GM18517 (cell line): ENCODE measurements at regions not wholly inside any gene's neighbourhood (a gene's known extent, or its start where the extent isn't known, plus 50 kb on each side); places are given as distances from the start of the nearest gene placed in this dataset.

Experiments
- ATAC-seq: cut with Tn5 transposase; IDR thresholded peaks from one replicate; pipeline ENCODE4 v1.9.1; 2021; ENCODE audit warnings: mild to moderate bottlenecking, moderate library complexity; ENCODE audit not compliant: unreplicated experiment

DNA sequence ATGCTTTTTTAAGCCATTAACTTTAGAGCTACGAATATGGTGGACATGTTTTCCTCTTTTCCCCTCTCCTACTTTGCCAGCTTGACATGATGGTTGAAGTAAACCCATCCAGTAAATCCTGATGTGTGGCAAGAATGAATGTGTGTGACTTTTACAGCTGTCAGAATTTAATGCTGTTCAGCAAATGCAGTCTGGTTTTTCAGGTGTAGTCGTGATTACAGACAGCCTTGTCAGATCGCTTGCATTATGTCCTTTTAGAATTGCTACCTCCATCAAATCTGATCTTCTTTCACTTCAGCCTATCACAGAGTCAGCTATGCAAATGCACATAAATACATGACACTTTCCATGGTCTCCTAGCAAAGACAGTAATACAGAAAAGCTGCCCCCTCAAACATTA is 278.5 kb downstream of the FBXO15 start:
- ATAC-seq, result no peak

DNA sequence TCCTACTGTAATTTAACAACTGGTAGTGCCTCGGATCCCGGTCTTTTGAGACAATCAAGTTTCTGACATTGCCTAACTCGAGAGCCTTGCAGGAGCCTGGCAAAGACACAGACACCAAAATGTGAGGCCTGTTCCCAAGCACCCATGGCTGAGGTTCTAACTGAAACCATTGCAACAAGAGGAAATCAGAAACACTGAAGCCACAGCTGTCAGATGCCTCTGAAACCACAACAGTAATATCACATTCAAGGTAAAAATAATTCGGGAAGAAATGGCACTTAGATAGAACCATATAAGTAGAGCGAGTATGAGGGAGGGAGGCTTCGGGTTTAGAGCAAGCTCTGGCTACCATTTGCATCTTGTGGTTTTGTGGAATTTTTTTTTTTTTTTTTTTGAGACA is 285.9 kb downstream of the FBXO15 start:
- ATAC-seq, result no peak

DNA sequence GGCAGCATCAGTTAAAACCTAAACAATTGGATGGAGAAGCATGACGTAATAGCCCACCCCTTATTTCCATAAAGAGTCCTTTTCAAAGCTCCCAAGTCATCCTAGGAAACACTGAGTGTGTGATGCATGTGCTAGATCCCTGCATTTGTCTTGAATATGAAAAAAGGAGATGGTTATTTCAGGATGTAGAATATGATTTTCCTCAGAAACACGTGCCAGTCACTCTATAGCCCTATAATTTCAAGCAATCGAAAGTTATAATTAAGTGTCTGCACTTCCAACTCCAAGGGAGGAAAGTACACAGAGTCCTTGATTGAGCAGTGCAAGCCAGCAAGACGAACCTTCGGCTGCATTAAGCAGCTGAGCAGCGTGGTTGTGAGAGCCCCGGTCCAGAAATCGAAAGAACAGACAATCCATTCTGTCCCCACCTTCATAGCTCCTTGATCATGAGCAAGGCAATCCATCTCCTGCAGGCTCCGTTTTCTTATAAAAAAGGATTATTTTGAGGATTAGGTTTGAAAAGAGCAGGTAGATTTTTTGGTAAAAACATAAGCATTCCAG is 287.7 kb downstream of the FBXO15 start:
- ATAC-seq, result no peak

DNA sequence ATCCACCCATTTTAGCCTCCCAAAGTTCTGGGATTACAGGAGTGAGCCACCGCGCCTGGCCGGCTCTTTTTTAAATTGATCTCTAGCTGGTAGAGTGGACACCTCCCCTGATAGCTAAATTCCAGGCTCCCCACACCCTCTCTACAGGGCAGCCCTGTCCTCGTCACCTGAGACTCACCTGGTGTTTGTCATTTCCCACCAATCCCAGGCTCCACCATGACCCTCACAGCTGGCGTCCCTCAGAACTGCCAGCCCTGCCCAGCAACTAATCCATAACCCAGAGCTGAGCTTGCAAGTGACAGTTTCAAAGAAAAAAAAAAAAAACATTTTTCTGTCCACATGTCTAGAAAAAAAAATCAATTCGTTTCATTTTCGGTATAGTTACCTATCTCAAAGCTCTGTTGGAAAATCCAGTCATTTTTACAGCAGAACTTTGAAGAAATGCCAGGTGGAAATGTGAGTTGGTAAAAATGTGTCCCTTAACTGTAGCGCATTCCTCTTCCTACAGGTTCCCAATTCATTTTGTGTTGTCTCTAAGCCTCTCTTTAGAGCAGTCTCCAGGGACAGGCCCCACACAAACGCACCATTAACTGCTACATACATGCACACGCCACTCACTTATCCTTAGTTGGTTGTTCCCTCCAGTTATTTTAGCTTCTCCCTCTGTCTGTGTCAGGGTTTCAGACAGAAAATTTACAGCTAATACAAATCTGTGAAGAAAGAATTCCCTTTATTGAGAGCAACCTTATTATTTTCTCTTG is 294.7 kb downstream of the FBXO15 start:
- ATAC-seq, result no peak

DNA sequence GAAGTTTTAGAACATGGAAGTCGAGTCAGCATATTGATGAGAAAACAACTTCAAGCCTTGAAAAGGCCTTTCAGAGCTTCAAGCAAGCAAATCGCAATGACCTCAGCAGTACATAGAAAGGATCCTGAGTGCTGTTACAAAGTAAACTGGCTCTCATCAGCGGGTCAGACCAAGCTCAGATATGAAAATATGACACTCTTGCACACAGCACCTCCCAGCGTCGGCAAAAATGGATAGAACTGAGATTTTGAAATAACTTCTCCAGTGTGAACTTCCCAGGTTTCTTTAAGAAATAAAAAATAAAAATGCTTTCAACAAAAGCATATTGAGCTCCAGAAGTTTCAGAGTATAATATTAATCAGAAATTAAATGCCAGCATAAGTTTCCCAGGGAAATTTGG is 296.9 kb downstream of the FBXO15 start:
- ATAC-seq, result no peak

DNA sequence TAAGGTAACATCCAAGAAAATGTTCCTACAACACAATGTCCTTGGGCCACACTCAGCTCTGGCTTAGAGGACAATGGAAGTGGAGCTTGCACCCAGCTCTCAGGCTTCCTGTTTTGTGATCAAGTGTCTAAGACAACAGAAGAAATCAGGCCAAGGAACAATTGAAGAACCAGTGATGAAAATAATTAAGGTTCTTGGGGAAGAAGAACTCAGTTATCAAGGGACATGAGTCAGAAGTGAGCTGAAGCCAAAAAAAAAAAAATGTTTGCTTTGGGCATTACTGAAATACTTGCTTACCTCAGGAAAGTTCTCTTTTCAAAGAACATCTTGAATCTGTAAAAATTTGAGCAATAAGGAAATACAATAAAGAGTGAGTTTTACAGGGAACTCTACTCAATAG is 299.0 kb downstream of the FBXO15 start:
- ATAC-seq, result no peak

DNA sequence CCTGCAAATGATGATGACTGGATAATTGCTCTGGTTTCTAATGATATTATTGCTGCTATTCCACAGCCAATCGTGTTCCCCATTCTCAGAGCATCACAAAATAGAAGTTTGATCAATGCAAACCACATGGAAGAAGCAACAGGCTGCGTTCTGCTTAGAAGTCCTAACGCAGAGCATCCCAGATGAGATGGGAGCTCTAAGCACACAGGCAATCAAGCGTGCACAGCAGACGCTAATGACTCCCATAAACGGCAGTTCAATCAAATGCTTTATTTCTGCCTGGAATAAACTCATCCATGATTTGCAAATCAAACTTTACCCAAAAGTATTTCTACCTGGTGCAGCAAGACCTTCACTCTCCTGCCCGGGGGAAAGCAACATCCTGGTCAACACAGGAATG is 304.2 kb downstream of the FBXO15 start:
- ATAC-seq, result no peak

DNA sequence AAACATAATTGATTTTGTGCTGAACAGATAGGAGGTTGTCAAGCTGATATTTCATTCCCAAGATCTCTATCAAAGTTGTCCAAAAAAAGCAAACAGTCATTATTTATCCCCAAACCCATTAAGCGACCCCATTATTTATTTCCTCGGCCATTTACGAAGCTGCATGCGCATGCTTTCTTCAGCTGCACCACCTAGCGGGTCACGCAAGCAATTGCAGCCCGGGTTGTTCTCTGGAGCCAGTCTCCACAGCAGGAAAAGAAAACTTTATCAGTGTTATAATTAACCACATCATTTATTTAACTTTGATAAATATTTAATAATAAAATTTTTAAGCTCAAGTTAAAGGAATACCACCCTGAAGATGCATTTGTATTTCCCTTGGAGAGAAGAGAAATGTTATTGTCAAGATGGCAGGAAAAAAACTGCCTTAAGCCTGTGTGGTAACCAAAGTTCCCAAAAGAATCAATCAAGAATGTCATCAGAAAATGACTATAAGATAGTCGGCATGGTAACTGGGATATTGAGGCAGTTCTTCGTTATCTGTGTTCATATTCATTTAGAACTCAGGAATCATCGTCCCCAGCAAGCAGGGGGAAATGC is 304.7 kb downstream of the FBXO15 start:
- peak; percentile 83 for ATAC-seq

DNA sequence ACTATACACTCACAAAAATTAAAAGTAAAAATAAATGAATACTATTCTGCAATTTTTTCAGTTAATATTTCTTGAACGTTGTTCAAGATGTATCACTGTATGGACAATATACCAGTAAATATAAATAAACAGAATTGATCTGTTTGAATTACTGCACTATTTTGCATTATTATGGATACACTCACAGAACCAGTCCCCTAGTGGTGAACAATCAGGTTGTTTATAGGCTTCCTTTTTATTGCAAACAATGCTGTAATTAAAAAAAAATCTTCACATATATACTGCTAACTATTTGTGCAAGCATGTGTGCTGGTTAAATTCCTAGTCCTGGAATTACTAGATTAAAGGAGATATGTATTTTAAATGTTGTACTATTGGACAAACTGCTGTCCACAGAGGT is 306.0 kb downstream of the FBXO15 start:
- ATAC-seq, result no peak

DNA sequence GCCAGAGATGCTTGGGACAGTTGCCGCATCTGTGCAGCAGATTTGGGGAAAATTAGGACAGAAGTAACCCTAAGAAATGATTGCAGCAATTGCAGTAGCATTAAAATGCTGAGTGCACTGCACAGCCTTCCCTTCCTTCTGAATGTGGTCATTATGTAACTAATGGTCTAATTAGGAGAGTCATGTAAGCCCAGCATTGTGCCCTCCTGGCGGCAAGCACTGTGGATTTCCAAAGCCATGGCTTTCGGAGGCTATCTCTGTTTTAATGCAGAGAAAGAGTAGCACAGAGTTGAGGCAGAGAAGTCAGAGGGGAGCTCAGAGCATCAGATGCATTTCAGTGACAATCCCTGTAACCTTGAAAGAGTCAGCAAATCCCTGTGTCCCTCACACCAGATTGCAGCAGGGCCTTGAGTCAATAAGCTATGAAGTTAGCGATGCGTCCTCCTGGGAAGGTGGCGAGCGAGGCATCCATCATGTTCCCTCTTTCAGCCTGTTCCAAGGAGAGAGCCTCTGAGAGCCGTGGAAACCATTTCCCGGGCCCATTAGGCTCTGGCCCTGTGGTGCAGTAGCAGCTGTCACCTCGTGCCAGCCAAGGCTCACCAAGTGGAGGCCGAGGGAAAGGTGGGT is 307.2 kb downstream of the FBXO15 start:
- ATAC-seq, result no peak

DNA sequence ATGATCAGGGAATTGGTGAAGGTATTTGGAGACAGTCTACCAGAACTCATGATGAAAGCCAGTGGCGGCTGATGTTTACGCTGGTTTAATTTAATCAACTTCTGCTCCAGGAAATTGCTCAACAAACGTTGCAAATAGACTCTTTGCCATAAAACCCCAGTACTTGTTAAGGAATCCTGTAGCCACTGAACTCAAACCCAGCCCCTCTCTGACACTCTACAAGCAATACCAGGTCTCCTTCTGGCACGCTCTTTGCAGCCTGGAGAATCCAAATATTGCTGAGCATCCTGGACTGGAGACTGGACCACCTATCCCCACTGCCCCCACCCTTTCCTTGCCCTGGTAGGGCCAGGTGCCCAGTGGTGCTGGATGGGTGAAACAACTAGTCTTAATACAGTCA is 308.2 kb downstream of the FBXO15 start:
- ATAC-seq, result no peak

DNA sequence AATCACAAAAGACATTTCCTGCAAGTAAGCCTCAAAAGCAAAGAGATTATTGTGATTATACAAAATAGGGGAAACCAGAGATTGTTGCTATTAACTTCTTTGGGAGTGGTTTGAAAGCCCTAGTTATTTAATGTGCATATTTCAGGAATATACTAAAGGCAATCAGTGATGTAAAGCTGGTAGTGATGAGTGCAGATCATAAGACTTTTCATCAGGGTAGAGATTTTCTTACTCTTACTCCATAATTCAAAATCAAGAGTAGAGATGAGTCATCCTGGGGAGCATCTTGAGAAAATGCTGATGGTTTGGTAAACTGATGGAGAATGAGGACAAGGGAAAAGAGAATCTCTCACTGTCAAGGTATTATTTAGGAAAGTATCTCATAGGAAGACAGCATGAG is 309.5 kb downstream of the FBXO15 start:
- ATAC-seq, result no peak

DNA sequence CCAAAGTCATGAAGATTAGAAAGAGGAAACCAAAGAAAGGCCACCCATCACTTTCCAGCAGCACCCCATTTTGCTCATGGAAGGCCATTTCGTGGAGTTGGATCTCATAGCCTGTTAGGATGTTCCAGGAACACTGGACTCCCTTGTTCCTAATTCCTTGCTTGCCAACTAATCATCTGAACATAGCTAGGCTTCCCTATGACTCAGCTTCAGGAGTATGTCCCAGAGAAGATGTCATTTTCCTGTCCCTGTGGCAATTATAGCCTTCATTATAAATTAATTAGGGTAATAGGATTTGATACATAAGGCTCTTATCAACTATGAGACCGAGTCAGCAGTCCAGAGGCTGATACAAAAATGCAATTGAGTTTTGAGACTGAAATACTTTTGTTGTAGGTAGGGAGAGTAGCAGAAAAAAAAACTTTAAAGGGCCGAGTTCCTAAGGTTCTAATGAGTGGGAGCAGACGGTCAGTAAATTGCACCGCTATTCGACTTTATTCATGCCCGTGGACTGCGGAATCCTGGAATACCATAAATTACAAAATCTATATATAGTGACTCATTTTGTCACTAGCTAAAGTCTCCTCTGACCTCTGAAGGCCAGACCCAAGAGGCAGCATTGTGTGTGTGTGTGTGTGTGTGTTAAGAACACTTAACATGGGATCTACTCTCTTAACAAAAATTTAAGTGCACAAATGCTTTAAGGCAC is 311.8 kb downstream of the FBXO15 start:
- no peak for ATAC-seq

DNA sequence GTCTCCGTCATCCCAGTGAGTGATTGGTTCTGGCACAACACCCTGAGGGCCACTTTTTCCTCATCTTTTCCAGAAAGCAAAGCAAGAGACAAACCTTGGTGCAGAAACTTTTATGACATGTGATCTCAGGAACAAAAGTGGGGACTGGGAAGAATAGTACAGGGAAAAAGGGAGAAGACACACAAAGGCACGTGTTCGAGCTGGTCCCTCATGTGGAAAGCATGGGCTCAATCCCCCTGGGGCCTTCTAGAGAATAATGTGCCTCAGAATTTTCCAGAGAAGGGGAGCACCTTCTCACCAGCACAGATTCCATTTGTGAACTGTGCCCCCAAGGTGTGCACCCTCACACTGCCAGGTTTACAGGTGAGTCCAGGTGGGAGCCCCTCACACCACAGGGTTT is 312.6 kb downstream of the FBXO15 start:
- ATAC-seq, result no peak

DNA sequence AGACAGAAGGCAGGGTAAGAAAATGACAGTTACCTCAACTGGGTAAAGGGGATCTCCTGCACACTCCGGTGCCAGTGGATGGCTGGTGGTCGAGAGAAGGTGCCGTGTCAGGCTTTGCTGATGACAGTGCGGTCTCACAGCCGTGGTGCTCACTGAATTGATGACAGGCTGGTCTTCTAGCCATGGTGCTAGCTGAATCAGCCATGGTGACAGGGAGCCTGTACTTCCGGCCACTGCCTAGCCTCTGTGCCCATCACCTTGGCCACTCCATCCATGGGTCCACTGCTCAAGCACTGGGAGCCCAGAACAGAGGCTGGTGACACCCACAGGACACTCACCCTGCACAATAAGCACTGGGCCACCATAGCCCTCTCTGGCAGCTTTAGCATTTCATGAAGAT is 315.9 kb downstream of the FBXO15 start:
- no peak for ATAC-seq

DNA sequence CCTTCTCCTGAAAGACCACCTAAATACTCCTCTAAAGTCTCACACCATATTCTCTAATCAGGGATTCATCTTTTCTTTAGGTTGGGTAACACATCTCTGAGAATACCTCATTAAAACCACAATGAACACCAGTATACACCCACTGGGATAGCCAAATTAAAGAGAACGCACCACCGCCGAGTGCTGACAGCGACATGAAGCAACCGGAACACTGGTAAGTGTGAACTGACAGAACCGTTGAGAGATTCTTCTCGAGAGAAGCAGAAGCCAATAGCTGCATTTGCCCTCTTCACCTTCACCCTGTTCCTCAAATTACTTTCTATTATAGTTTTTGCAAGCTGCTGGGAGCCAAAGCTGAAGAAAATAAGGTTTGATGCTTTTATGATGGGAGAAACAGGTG is 318.5 kb downstream of the FBXO15 start:
- ATAC-seq, result no peak

DNA sequence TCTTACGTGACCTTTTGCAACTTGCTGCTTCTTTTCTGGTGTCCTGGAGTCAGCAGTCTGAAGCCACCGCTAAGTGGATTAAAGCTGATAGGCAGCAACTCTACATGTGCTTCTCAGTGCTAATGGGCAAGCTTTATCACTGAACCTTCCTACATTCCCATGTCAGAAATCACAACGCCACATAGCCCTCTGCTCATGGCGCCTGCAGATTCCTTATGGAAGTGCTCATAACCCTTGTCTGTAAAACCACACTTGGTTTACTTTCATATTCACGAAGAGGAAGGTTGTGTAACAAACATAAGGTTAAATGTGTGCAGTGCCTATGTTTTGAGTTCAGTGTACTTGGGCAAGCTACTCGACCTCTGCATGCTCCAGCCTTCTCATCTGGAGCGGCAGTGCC is 319.8 kb downstream of the FBXO15 start:
- ATAC-seq, result no peak

DNA sequence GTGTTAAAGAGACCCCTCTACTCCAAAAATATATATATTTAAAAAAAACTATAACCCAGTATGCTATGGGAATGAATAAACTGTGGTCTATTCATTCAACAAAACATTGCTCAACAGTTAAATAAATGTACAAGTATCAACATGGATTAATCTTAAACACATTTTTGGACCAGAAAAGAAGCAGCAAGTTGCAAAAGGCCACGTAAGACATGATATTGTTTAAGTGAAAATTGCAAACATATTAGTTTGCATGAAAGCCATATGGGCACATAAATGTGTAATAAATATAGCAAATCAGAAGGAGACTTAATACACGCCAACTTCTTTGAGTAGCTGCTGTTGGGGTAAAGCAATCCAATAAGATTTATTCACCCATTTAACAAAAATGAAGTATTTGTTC is 321.5 kb downstream of the FBXO15 start:
- ATAC-seq, result no peak

DNA sequence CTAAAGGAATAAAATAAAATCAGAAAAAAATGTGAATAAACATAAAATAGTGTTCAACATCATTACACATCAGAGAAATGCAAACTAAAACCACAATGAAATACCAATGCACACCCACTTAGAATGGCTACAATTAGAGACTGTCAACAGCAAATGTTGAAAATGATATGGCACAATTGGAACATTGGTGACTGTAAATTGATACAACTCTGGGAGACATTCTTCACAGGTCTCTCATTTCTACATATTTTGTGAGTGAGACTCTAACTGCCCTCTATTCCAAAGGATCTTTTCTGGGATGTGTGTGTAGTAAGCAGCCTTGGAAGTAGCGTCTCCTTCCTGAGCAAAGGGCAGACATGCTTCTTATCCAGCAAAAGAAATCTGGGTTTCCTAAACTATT is 323.0 kb downstream of the FBXO15 start:
- ATAC-seq, result no peak

DNA sequence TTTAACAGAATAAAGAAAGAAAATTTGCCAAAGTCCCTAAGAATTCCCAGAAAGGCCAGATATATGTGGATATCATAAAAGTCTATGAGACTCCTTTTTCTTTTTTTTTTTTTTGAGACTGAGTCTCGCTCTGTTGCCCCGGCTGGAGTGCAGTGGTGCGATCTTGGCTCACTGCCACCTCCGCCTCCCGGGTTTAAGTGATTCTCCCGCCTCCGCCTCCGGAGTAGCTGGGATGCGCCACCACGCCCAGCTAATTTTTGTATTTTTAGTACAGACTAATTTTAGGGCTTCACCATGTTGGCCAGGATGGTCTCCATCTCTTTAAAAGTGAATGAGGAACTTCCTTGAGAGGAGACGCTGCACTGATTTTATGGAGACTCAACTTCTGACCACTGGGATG is 335.2 kb downstream of the FBXO15 start:
- ATAC-seq, result no peak

DNA sequence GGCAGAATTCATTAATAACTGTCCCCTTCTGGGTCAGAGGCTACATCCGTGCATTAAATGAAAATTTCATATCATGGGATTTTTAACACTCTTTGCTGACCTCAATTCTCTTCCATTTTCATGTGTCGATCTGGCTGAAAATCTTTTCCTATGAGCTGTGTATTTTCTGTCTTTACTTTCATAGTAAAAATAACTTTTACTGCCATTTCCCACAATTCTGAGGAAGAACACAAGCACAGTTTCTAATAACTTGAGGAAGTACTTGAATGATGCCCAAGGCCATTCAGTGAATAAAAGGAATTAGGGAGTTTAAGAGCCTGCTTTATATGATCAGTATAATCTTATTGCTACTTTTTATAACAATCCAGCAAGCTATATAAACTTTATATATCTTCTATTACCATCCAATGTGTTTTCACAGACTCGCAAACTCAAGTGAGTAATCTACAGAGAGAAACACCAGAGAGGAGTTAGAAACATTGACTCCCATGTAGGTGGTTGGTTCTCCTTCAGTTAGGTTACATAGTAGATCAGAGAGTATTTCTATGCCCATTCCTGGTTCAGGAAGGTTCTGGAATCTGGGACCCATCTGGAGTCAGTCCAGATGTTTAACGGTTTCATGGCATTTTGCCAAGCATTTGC is 340.0 kb downstream of the FBXO15 start:
- ATAC-seq, result no peak
